Stomach (tissue), 4 donors: ENCODE measurements at regions not wholly inside any gene's neighbourhood (a gene's known extent, or its start where the extent isn't known, plus 50 kb on each side); places are given as distances from the start of the nearest gene placed in this dataset.

Experiments
- CTCF ChIP-seq, 7 experiments: fragments of 450-650 bp in 4 of 7; fragments of 200-600 bp in 3 of 7; sonication (generic) in 3 of 7; IDR thresholded peaks; one replicate each; pipeline ENCODE4 v1.5.1; 2016 to 2019; ENCODE audit warnings: antibody characterized with exemption in 7 of 7, control low read depth in 2 of 7, mild to moderate bottlenecking in 1 of 7
- POLR2A ChIP-seq, 4 donors: fragments of 450-650 bp; IDR thresholded peaks; one replicate each; pipeline ENCODE4 v1.6.1; 2016; ENCODE audit warnings: antibody characterized with exemption in 4 of 4, control low read depth in 2 of 4, mild to moderate bottlenecking in 1 of 4, moderate library complexity in 1 of 4

- TF ChIP-seq CTCF (IDR thresholded peaks at IDR 0.05), result no peak
- no peak for TF ChIP-seq POLR2A (IDR thresholded peaks at IDR 0.05)
Measured at GRCh38 chr6:40871424-40871823, 167.6 kb downstream of the UNC5CL start.
